GM19397 (cell line): ENCODE measurements at regions not wholly inside any gene's neighbourhood (a gene's known extent, or its start where the extent isn't known, plus 50 kb on each side); places are given as distances from the start of the nearest gene placed in this dataset.
"Not testable (repeated sequence)": the region's sequence is repeated elsewhere in the genome, so short reads cannot be mapped to it uniquely, and the experiment has no call there.

Source experiments
- ATAC-seq: cut with Tn5 transposase; IDR thresholded peaks from one replicate; pipeline ENCODE4 v1.9.1; 2021; ENCODE audit warnings: mild to moderate bottlenecking, moderate library complexity; ENCODE audit not compliant: unreplicated experiment

- no peak for ATAC-seq
Observed at GRCh38 chr20:63145156-63145555, 70.8 kb downstream of the YTHDF1 start.

DNA sequence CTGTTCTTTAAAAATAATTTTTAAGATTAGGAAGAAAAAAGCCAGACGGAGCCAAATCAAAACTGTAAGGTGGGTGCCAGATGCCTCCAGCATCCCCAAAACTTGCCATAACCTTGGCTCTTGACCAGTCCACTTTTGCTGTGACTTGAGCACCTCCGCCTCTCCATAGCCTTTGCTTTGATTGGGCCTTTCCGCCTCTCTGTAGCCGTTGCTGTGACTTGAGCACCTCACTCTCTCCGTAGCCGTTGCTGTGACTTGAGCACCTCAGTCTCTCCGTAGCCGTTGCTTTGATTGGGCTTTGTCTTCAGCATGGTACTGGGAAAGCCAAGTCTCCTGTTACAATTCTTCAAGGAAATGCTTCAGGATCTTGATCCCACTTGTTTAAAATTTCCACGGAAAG is 73.0 kb downstream of the YTHDF1 start:
- no peak for ATAC-seq

DNA sequence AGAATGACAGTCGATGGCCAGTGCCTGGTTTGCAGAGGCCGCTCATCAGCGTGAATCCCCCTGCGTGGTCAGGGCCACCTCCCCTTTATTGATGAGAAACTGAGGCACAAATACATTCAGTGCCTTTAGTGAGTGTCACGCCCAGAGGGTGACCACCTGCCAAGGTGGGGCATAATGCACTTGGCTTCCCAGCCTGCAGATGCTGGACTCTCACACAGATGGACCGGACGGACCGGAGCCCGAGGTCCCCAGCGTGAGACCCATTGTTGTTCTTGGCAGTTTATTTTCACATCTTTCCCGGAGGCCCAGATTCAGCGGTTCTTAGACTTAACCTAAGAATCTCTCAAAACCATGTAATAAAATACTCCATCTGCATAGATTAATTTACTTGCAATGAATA is 74.4 kb downstream of the YTHDF1 start:
- ATAC-seq = no peak

- ATAC-seq = no peak
Observed at GRCh38 chr20:63140514-63141433, 75.2 kb downstream of the YTHDF1 start.

DNA sequence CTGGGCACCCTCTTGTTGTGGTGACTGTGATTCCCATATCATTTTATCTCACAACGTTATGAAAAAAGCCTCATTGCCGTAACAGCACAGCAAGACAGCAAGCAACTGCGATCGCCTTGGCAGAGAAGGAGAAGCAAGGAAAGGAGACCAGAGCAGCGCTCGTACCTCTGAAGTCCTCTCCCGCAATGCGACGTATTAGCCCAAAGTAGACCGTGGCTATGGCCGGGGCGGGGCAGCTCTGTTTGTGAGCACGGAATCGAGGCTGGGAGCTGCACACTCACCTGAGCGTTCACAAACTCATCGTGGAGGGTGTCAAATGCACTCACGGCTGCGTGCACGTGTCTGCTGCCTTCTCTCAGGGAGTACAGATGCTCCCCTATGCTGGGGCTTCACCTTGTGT is 76.1 kb downstream of the YTHDF1 start:
- no peak for ATAC-seq

- no peak for ATAC-seq
Observed at GRCh38 chr20:63139356-63139755, 76.6 kb downstream of the YTHDF1 start.

DNA sequence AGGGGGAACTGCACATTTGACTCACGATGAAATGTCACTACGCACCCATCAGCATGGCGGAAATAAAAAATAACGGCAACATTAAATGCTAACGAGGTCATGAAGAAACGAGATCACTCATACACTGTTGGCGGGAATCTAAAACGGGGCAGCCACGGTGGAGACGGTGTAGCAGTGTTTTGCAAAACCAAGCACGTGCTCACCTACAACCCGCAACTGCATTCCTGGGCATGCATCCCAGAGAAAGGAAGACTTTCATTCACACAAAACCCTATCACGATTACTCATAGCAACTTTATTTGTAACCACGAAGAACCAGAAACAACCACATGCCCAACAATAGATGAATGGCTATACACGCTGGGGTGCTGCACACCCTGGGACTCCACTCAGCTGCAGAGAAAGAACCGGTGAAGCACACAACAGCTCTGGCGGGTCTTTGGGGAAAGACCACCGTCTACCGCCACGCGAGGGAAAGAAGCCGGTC is 77.0 kb downstream of the YTHDF1 start:
- ATAC-seq = no peak

GRCh38 chr20:63137851-63138415 is 78.0 kb downstream of the YTHDF1 start:
- no peak for ATAC-seq

DNA sequence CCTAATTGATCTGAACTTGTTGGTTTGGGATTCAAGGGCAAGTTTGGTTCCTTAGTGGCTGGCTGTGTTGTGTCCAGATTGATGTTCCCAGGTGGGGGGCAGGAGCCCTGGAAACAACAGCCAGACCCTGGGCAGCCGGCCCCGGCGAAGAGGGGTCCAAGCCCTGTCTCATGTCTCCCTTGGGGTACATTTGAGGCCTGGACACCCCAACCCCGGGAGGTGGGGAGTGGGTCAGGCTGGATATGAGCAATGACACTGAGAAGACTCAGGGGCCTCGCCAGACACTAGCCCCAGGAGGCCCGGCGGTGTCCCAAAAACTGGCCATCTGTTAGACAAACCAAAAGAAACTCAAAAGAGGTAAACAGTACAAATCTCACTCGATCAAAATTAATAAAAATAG is 79.6 kb downstream of the YTHDF1 start:
- no peak for ATAC-seq

DNA sequence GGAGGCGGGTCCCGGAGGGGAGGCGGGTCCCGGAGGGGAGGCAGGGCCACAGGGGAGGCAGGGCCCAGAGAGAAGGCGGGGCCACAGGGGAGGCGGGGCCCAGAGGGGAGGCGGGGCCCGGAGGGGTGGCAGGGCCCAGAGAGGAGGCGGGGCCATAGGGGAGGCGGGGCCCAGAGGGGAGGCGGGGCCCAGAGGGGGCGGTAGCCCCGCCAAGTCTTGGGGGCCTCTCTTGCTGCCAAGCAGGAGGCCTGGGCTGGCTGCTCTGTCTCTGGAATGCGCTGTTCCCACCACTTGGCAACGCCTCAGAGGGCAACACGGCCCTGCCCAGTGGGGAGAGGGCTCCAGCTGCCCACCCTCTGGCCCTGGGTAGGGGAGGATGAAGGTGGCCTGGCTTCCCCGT is 80.5 kb downstream of the YTHDF1 start:
- no peak for ATAC-seq

DNA sequence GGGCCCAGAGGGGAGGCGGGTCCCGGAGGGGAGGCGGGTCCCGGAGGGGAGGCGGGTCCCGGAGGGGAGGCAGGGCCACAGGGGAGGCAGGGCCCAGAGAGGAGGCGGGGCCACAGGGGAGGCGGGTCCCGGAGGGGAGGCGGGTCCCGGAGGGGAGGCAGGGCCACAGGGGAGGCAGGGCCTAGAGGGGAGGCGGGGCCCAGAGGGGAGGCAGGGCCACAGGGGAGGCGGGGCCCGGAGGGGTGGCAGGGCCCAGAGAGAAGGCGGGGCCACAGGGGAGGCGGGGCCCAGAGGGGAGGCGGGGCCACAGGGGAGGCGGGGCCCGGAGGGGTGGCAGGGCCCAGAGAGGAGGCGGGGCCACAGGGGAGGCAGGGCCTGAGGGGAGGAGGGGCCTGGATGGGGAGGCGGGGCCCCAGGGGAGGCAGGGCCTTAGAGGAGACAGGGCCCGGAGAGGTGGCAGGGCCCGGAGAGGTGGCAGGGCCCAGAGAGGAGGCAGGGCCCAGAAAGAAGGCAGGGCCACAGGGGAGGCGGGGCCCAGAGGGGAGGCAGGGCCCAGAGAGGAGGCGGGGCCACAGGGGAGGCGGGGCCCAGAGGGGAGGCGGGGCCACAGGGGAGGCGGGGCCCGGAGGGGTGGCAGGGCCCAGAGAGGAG is 81.1 kb downstream of the YTHDF1 start:
- ATAC-seq = not testable (repeated sequence)

DNA sequence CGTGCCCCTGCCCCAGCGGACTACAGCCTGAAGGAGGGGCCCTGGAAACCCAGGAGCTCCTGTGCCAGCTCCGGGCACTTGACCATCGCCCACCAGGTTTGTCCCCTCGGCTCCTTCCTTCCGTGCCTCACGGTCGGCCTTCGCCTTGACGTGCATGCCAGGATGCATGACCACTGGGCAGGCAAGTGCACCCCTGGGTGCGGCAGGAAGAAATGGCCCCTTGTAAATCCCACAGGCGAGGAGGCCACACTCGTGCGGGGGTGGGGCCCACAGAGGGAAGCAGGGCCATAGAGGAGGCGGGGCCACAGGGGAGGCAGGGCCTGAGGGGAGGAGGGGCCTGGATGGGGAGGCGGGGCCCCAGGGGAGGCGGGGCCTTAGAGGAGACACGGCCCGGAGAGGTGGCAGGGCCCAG is 81.7 kb downstream of the YTHDF1 start:
- ATAC-seq = no peak

DNA sequence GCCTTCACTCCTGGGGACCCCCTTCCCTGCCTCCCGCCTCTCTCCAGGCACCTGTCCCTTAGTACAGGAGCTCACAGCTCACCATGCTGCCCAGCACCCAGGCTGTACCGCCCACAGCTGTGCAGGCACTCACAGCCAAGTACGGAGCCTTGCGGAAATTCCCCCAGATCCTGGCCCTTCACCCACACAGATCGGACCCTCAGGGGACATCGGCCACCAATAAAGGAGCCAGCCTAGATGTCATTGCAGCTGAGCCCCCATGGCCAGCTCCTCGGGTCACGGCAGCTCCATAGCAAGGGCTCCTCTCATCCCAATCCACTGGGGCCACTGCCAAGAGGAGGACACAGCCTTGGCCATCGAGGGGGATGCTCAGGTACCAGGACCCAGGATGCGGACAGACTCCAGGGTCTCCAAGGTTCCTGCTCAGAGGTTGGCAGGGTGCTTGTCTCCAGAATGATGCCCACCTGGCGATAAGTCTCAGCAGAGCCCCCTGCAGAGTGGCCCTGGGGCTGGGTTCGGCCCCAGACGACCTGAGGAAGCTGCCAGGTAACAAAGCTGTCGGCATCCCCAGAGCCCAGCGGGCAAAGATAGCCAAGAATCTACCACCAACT is 82.3 kb downstream of the YTHDF1 start:
- no peak for ATAC-seq

DNA sequence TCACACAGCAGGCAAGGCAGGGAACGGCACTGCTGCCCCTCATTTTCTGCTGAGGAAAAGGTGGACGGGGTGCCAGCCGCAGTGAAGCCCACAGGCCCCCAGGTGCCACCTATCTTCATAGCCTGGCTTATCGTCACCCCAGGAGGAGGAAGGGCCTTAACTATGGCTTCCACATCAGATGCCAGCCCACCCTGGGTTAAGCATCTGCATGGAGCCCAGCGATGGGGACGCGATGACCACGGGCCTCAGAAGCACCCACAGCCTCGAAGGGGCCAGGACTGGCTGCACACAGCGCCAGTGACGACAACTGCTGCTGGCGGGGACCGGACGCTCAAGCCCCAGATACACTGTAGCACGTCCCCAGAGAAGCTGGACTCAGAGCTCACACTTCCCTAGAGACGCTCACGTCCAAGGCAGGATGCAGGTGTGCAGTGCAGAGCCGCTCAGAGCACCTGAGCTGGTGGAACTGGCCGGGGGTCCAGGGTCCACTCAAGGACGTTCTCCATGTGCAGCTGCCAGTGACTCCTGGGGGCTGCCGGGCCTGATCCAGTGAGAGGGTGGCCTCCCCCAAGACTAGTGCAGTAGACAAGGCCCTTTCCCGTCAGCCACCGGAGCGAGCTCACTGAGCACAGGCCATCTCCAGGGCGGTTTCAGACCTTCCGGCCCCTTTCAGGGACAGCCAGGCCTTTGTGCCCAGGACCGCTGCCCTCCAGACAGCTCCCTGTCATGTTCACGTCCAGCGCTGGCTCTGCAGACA is 83.0 kb downstream of the YTHDF1 start:
- ATAC-seq = no peak

GRCh38 chr20:63132131-63132714 is 83.7 kb downstream of the YTHDF1 start:
- ATAC-seq = no peak

- ATAC-seq = no peak
Observed at GRCh38 chr20:63130658-63131577, 85.0 kb downstream of the YTHDF1 start.

- no peak for ATAC-seq
Observed at GRCh38 chr20:63129991-63130657, 85.8 kb downstream of the YTHDF1 start.

DNA sequence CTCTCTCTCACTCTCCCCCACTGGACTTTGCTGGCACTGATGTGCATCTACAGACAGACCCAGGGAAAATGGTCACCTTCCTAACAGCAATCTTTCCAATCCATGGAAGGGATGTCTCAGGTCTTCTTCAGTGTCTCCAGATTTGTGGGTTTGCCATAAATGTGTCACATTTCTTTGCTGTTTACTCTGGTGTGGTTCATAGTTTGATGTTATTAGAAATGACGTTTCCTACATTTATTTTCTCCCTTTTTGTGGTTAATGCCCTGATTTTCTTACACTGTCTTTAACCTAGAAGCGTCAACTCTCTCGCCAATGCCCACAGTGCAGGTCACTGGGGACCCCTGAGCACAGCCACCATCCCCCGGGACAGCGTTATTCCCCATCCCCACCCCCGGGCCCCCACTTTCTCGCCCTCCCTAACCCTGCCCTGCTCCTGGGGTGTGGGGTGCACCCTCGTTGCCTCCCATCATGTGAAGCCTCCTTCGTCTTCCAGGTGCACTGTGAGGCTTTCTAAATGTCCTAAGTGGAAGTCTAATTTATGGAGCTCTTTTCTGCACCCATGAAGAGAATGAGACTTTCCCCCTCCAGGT is 86.5 kb downstream of the YTHDF1 start:
- no peak for ATAC-seq
